ENCODE measurements at regions not wholly inside any gene's neighbourhood (a gene's known extent, or its start where the extent isn't known, plus 50 kb on each side); places are given as distances from the start of the nearest gene placed in this dataset.

- no peak for TF ChIP-seq CTCF (IDR thresholded peaks at IDR 0.05; ENCODE audit: insufficient read depth, low read length, poor library complexity, severe bottlenecking)
- no peak for TF ChIP-seq EZH2phosphoT487 (conservative IDR thresholded peaks at IDR 0.05; ENCODE audit: low read length)
Measured at GRCh38 chr13:90397503-90397902, 950.0 kb upstream of the MIR17HG start.
